Renal cortex interstitium (tissue), 11 donors: ENCODE measurements at regions not wholly inside any gene's neighbourhood (a gene's known extent, or its start where the extent isn't known, plus 50 kb on each side); places are given as distances from the start of the nearest gene placed in this dataset.

Source experiments
- DNase-seq, 11 donors: peaks; one replicate each; pipeline ENCODE4 v3.0.0-alpha.2; 2013; ENCODE audit warnings: low read depth in 9 of 11, low spot score in 4 of 11; ENCODE audit errors: extremely low read depth in 1 of 11

- DNase-seq = no peak
These were observed 125.8 kb upstream of the VCX3A start for GRCh38 chrX:6660567-6661264.

DNA sequence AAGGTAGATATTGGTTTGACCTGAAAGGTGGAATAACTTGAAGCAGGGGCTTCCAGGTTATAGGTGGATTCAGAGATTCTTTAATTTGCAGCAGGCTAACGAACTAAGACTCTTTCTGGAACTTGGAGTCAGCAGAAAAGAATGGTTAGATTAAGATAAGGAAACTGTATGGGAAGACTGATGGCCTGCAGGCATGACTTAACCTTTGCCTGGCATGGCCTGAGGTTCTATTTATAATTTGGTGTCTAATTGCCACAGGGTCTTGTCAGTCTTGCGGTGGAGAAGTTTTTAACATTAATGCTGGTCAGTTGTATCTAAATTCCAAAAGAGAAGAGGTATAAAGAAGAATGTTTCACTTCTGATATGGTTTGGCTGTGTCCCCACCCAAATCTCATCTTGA lies 110.3 kb upstream of the VCX3A start:
- no peak for DNase-seq

- DNase-seq = no peak
These were observed 109.5 kb upstream of the VCX3A start for GRCh38 chrX:6644411-6644810.

DNA sequence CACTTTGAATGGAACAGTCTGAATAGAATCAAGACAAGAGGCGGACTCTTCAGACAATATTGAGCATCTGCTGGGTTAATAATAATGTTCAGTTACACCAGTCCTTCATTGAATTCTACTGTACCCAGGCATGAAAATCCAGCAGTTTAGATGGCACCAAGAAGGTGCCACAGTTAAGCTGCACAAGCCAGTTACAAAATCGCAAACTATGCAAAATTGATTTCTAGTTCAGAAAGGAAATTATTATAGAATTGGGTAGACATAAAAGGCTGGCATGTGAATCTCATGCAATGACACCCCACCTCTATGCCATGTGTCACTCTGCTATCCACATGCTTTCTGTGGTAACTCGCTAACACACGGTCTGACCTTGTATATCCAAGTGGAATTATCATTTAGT lies 105.8 kb upstream of the VCX3A start:
- DNase-seq = no peak

DNA sequence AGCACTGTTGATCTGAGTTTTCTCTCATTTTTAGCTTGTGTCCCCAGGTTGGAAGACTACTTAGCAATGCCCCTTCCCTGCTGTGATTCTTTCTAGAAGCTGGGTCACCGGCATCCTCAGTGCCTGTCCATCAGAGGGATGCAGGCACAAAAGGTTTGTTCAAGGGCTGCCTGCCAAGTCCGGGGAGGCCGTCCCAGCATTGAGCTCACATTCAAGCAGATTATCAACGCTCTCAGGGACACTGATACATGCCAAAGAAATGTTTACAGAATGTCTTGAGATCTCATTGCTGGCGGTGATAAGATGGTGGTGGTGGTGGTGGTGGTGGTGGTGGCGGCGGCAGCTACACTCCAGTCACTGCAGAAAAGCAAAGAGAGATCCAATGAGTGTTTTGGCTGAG lies 79.6 kb upstream of the VCX3A start:
- no peak for DNase-seq

GRCh38 chrX:6599230-6599860 lies 64.4 kb upstream of the VCX3A start:
- no peak for DNase-seq
